ENCODE measurements at regions not wholly inside any gene's neighbourhood (a gene's known extent, or its start where the extent isn't known, plus 50 kb on each side); places are given as distances from the start of the nearest gene placed in this dataset.

DNA sequence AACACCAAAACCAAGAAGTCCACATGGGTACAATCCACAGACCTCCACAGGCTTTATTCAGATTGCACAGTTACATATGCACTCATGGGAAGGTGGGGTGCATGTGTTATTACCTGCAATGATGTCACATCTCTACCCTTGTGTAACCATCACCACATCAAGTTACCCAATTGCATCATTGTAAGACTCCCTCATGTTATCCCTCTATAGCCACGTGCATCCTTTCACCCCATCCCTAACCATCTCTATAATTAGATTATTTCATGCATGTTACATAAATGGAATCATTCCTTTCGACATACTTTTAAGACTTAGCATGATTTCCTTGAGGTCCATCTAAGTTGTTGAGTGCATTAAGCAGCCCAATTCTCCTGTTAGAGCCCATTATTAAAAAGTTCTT, 408.2 kb upstream of the C16orf82 start:
- WGBS, result 92% methylated on average over 2 of the region's 2 CpGs
- H3K9ac ChIP-seq (ENCODE audit: low read depth, low read length), result no peak overlapping the region
- no peak overlapping the region for H3K4me3 ChIP-seq (ENCODE audit: low read length)
- no peaks in the 10 kb centered on the region for H3K4me1 ChIP-seq (ENCODE audit: insufficient read depth, low read length)
- H3K36me3 ChIP-seq (ENCODE audit: insufficient read depth, low read length), result no peaks in the 10 kb centered on the region
- no peak overlapping the region for H3K27ac ChIP-seq (ENCODE audit: low read depth, low read length)
- no peaks in the 10 kb centered on the region for H3K27me3 ChIP-seq (ENCODE audit: insufficient read depth, low read length)
- H3K9me3 ChIP-seq (ENCODE audit: insufficient read depth, low read depth, low read length), result 0 out of 2 replicates have a peak, but pooled peaks cover 6% of the 10 kb centered on the region

DNA sequence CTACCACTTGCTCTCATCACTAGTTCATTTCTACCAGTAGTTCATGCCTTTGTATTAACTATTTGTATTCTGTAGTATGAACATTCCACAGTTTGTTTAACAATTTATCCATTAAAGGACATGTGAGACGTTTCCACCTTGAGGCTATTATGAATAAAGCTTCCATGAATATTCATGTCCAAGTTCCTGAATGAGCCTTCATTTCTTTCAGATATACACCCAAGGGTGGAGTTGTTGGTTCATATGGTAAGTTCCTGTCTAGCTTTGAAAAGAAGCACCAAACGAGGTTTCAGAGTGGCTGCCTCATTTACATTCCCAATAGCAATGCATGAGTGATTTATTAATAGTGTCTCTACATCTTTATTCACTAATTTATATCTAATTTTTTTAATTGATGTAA, 407.8 kb upstream of the C16orf82 start:
- H3K4me1 ChIP-seq (ENCODE audit: insufficient read depth, low read length), result no peaks in the 10 kb centered on the region
- H3K4me3 ChIP-seq (ENCODE audit: low read length), result no peak overlapping the region
- no peak overlapping the region for H3K27ac ChIP-seq (ENCODE audit: low read depth, low read length)
- no peaks in the 10 kb centered on the region for H3K36me3 ChIP-seq (ENCODE audit: insufficient read depth, low read length)
- H3K9ac ChIP-seq (ENCODE audit: low read depth, low read length), result no peak overlapping the region
- H3K27me3 ChIP-seq (ENCODE audit: insufficient read depth, low read length), result no peaks in the 10 kb centered on the region
- H3K9me3 ChIP-seq (ENCODE audit: insufficient read depth, low read depth, low read length), result 0 out of 2 replicates have a peak, but pooled peaks cover 6% of the 10 kb centered on the region
- 90% methylated on average over 2 of the region's 2 CpGs for WGBS

DNA sequence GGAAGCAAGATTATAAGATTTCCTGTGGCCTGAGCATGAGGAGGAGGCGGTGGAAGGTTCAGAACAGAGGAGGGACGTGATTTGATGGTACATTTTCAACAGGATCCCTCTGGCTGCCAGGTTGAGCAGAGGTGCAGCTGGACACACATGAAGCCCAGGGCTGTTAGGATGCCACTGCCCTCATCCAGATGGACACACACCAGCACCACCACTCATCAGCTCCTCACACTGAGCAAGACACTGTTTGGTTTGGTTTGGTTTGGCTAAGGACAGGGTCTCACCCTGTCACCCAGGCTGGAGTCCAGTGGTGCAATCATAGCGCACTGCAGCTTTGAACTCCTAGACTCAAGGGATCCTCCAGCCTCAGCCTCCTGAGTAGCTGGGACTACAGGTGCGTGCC, 402.6 kb upstream of the C16orf82 start:
- H3K27me3 ChIP-seq (ENCODE audit: insufficient read depth, low read length), result no peaks in the 10 kb centered on the region
- no peak overlapping the region for H3K4me3 ChIP-seq (ENCODE audit: low read length)
- 96% methylated on average over 4 of the region's 4 CpGs for WGBS
- H3K27ac ChIP-seq (ENCODE audit: low read depth, low read length), result no peak overlapping the region
- peaks cover 9% of the 10 kb centered on the region; the same call in 1 of the 2 replicates for H3K4me1 ChIP-seq (ENCODE audit: insufficient read depth, low read length)
- H3K36me3 ChIP-seq (ENCODE audit: insufficient read depth, low read length), result no peaks in the 10 kb centered on the region
- no peak overlapping the region for H3K9ac ChIP-seq (ENCODE audit: low read depth, low read length)
- no peaks in the 10 kb centered on the region for H3K9me3 ChIP-seq (ENCODE audit: insufficient read depth, low read depth, low read length)

DNA sequence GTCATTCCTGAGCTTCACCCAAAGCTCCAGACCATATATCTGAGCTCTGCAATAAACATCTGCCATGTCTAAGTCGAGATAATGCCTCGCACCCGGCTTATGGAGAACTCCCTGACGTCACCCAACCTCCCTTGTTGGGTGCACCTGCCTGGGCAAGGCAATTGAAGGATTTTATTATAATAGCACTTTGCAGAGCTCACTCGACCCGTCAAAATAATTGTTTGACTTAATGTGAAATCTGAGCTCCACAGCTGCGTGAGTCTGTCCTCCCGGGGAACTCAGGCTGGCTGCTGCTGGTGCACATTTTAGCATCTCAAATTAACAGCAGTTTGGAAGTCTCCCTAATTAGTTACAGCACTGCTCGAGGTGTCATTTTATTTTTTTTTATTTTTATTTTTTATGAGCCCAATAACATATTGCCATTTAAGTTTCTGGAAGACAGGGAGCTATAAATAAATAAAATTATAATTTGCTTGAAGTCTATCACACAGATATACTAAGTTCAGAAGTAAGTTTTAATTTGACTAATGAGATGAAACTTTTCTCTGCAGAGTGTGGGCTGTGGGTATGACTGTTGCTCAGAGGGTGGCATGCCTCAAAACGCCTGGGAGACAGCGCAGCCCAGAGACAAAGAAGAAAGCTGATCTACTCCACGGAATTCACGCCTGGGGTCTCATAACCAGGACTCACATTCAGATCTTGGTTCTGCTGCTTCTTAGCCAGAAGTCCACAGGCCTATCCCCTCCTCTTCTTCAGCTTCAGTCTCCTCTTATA, 401.4 kb upstream of the C16orf82 start:
- Histone ChIP-seq H3K4me3 (ENCODE audit: low read length) (no peak overlapping the region), H3K4me1 (ENCODE audit: insufficient read depth, low read length) (peaks cover 9% of the 10 kb centered on the region; the same call in 1 of the 2 replicates), H3K27me3 (ENCODE audit: insufficient read depth, low read length) (no peaks in the 10 kb centered on the region), H3K27ac (ENCODE audit: low read depth, low read length) (no peak overlapping the region), H3K36me3 (ENCODE audit: insufficient read depth, low read length) (no peaks in the 10 kb centered on the region), H3K9me3 (ENCODE audit: insufficient read depth, low read depth, low read length) (no peaks in the 10 kb centered on the region), H3K9ac (ENCODE audit: low read depth, low read length) (no peak overlapping the region)
- WGBS, result 90% methylated on average over 12 of the region's 13 CpGs

DNA sequence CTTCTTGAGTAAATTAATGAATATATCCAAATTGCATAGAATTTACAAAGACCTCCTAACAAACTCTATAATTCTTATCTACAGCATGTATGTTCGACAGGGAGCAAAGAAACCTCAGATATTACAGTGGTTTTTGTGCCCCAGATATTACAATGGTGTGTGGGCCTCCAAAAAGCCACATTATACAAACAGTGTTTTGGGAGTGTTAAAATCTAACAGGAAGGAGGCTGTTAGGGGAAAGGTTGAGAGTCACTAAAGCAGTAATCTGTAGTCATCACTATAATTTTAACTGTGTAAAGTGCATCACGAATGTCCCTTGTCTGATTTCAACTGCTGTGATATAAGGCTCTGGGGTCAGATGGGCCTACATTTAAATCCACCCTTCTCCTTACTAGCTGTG, 400.2 kb upstream of the C16orf82 start:
- Histone ChIP-seq H3K9ac (ENCODE audit: low read depth, low read length) (no peak overlapping the region), H3K27ac (ENCODE audit: low read depth, low read length) (no peak overlapping the region), H3K27me3 (ENCODE audit: insufficient read depth, low read length) (no peaks in the 10 kb centered on the region), H3K9me3 (ENCODE audit: insufficient read depth, low read depth, low read length) (no peaks in the 10 kb centered on the region), H3K4me1 (ENCODE audit: insufficient read depth, low read length) (peaks cover 9% of the 10 kb centered on the region; the same call in 1 of the 2 replicates), H3K4me3 (ENCODE audit: low read length) (no peak overlapping the region), H3K36me3 (ENCODE audit: insufficient read depth, low read length) (no peaks in the 10 kb centered on the region)
- 95% methylated on average over 2 of the region's 2 CpGs for WGBS

DNA sequence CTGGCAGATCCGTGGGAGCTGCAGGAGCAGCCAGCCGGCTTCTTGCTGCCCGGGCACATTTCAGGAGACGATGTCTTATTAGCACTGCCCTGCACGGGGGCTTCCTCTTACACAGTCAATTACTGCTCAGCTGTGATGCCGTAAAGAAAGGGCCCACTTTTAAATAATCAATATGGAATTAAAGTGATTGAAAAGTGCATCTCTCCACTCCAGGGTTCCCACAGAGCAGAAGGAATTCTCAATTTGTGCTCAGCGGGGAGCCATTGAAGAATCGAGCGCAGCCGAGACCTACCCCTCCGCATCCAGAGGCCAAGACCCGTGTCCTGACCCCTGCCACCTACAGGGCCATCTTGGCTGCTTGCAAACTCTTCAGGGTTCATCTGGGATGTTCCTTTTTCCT, 399.4 kb upstream of the C16orf82 start:
- Histone ChIP-seq H3K4me1 (ENCODE audit: insufficient read depth, low read length) (peaks cover 9% of the 10 kb centered on the region; the same call in 1 of the 2 replicates), H3K9me3 (ENCODE audit: insufficient read depth, low read depth, low read length) (no peaks in the 10 kb centered on the region), H3K27ac (ENCODE audit: low read depth, low read length) (no peak overlapping the region), H3K27me3 (ENCODE audit: insufficient read depth, low read length) (no peaks in the 10 kb centered on the region), H3K36me3 (ENCODE audit: insufficient read depth, low read length) (no peaks in the 10 kb centered on the region), H3K9ac (ENCODE audit: low read depth, low read length) (no peak overlapping the region), H3K4me3 (ENCODE audit: low read length) (no peak overlapping the region)
- 65% methylated on average over 11 of the region's 12 CpGs for WGBS

DNA sequence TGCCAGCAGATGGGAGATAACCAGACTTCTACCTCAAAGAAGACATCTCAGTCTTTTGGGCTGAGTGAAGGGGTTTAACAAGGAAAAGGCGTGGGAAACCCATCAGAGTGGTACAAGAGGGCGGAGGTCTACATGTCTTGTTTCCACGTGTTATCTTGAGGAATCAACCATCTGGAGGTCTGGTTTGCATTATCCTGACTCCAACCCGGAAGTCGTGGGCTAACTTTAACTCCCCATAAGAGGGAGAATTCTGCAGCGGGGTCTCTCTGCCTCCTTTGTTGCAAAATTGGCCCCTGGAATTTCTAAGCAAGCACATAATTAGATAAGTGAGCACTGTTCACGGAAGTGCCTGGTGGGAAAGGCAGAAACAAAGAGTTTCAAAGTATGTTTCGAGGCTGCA, 398.7 kb upstream of the C16orf82 start:
- Histone ChIP-seq H3K27me3 (ENCODE audit: insufficient read depth, low read length) (no peaks in the 10 kb centered on the region), H3K4me1 (ENCODE audit: insufficient read depth, low read length) (peaks cover 9% of the 10 kb centered on the region; the same call in 1 of the 2 replicates), H3K27ac (ENCODE audit: low read depth, low read length) (no peak overlapping the region), H3K36me3 (ENCODE audit: insufficient read depth, low read length) (no peaks in the 10 kb centered on the region), H3K9ac (ENCODE audit: low read depth, low read length) (no peak overlapping the region), H3K9me3 (ENCODE audit: insufficient read depth, low read depth, low read length) (no peaks in the 10 kb centered on the region), H3K4me3 (ENCODE audit: low read length) (no peak overlapping the region)
- 94% methylated on average over 8 of the region's 8 CpGs for WGBS

DNA sequence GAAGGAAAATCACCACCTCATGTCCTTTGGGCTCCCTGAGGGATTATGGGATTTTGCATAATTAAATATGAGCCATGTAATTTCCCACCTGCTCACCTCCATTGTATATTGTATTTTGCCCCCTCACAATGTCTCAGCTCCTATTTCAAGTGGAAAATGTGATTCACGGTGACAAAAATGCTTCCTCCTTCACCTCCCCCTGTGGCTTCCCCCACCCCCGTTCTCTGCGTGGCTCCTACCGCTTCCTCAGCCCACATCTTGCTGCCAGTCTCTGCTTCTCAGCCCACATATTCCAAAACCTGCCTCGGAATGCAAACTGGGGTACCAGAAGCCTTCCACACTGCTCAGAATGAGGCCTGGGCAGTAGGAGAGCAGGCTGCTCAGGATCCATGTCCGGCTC, 394.5 kb upstream of the C16orf82 start:
- WGBS, result 76% methylated on average over 6 of the region's 6 CpGs
- H3K27me3 ChIP-seq (ENCODE audit: insufficient read depth, low read length), result no peaks in the 10 kb centered on the region
- no peak overlapping the region for H3K27ac ChIP-seq (ENCODE audit: low read depth, low read length)

DNA sequence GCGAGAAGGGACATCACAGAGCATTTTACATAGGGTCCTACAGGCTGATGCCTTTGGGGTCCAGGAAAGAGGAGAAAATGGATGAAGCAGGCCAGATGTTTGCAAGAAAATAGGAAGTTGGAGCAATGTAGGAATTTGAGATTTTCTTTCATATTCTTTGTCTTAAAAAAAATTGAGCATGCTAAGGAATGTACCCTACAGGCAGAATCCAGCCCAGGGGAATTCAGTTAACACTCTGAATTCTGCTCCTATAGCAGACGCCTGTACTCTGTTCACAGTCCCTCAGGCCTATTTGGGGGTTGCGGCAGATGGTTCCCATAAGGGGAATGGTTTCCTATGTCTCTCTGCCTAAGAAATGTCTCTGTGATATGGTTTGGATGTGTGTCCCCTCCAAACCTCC, 393.7 kb upstream of the C16orf82 start:
- no peaks in the 10 kb centered on the region for H3K9me3 ChIP-seq (ENCODE audit: insufficient read depth, low read depth, low read length)
- H3K27ac ChIP-seq (ENCODE audit: low read depth, low read length), result no peak overlapping the region
- no peaks in the 10 kb centered on the region for H3K36me3 ChIP-seq (ENCODE audit: insufficient read depth, low read length)
- H3K4me3 ChIP-seq (ENCODE audit: low read length), result no peak overlapping the region
- 95% methylated on average over 3 of the region's 3 CpGs for WGBS
- H3K4me1 ChIP-seq (ENCODE audit: insufficient read depth, low read length), result no peaks in the 10 kb centered on the region
- H3K27me3 ChIP-seq (ENCODE audit: insufficient read depth, low read length), result no peaks in the 10 kb centered on the region
- H3K9ac ChIP-seq (ENCODE audit: low read depth, low read length), result no peak overlapping the region

More for the DNA sequence above, 394.5 kb upstream of the C16orf82 start:
- Histone ChIP-seq H3K4me1 (ENCODE audit: insufficient read depth, low read length) (peaks cover 4% of the 10 kb centered on the region; the same call in 1 of the 2 replicates), H3K9ac (ENCODE audit: low read depth, low read length) (no peak overlapping the region), H3K36me3 (ENCODE audit: insufficient read depth, low read length) (no peaks in the 10 kb centered on the region), H3K9me3 (ENCODE audit: insufficient read depth, low read depth, low read length) (no peaks in the 10 kb centered on the region), H3K4me3 (ENCODE audit: low read length) (no peak overlapping the region)

DNA sequence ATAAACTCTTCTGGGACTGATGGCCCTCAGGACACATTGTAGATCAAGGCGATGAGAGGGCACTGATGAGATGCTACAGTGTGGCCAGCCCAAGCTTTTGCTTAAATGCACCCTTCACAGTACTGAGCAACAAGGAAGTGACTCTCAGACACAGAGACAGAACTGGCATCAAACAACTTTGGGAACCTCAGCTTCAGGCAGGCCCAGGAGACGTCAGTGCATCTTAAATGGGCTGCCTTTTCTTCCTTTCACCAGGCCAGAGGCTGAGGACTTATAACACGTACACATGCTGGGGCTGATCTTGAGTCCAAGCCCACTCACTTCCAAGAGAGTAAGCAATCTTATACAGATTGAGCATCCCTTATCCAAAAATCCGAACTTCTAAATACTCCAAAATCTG, 386.1 kb upstream of the C16orf82 start:
- no peaks in the 10 kb centered on the region for H3K27me3 ChIP-seq (ENCODE audit: insufficient read depth, low read length)
- 91% methylated on average over 4 of the region's 4 CpGs for WGBS

DNA sequence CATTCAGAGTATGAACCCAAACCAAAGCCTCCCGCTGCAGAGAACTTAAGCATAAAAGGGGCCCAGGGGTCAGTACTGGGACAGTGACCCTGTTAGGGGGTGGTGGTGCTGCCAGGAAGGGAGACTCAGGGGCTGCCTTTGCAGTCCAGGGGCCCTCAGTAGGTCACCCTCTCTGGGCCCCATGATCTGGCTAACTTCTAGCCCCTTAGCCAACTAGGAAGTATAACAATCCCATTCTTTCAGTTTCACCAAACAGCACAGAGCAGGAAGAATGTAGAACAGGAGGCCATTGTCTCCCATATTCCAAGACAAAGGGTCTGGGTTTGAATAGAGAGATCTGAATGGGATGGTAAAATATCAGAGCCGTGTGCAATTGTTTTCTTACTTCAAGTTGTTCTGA, 378.6 kb upstream of the C16orf82 start:
- H3K27me3 ChIP-seq (ENCODE audit: insufficient read depth, low read length), result no peaks in the 10 kb centered on the region
- no peak overlapping the region for H3K4me3 ChIP-seq (ENCODE audit: low read length)
- H3K36me3 ChIP-seq (ENCODE audit: insufficient read depth, low read length), result no peaks in the 10 kb centered on the region
- no peaks in the 10 kb centered on the region for H3K9me3 ChIP-seq (ENCODE audit: insufficient read depth, low read depth, low read length)
- H3K4me1 ChIP-seq (ENCODE audit: insufficient read depth, low read length), result 0 out of 2 replicates have a peak, but pooled peaks cover 4% of the 10 kb centered on the region
- H3K9ac ChIP-seq (ENCODE audit: low read depth, low read length), result no peak overlapping the region
- 83% methylated on average over 2 of the region's 2 CpGs for WGBS
- H3K27ac ChIP-seq (ENCODE audit: low read depth, low read length), result no peak overlapping the region

More for the DNA sequence above, 386.1 kb upstream of the C16orf82 start:
- no peaks in the 10 kb centered on the region for H3K36me3 ChIP-seq (ENCODE audit: insufficient read depth, low read length)
- no peak overlapping the region for H3K4me3 ChIP-seq (ENCODE audit: low read length)
- H3K9ac ChIP-seq (ENCODE audit: low read depth, low read length), result no peak overlapping the region
- H3K27ac ChIP-seq (ENCODE audit: low read depth, low read length), result no peak overlapping the region
- H3K9me3 ChIP-seq (ENCODE audit: insufficient read depth, low read depth, low read length), result no peaks in the 10 kb centered on the region
- H3K4me1 ChIP-seq (ENCODE audit: insufficient read depth, low read length), result no peaks in the 10 kb centered on the region
